HepG2 (cell line): ENCODE measurements at regions not wholly inside any gene's neighbourhood (a gene's known extent, or its start where the extent isn't known, plus 50 kb on each side); places are given as distances from the start of the nearest gene placed in this dataset.

Experiments used
- ATAC-seq: fragments of 200-7000 bp; cut with Tn5 transposase; 3 replicates; pipeline ENCODE4 v1.9.1; 2020; ENCODE audit warnings: mild to moderate bottlenecking, moderate library complexity
- BruUV-seq: library from RNA; stranded (reverse); fragments of 400-500 nt; replicated peaks from 2 replicates; lab custom pipeline; 2021; lab: Mats Ljungman, UMichigan
- CTCF ChIA-PET: fragments of 300-600 bp; formaldehyde crosslinking; extraction: SDS; loops from one replicate; lab custom pipeline; 2021; ENCODE audit warnings: low total read pairs, inconsistent platforms, low intra/inter-chr PET ratio; lab: Yijun Ruan, JAX
- POLR2A ChIA-PET: fragments of 350-600 bp; sonication (Branson Sonifier 250); formaldehyde crosslinking; loops from one replicate; lab custom pipeline; 2020; ENCODE audit warnings: antibody characterized with exemption, inconsistent platforms; lab: Yijun Ruan, JAX
- DNase-seq: peaks from one replicate; pipeline ENCODE4 v3.0.0-alpha.2; 2015; ENCODE audit warnings: low spot score
- FAIRE-seq: peaks from 3 replicates; lab custom pipeline; 2011; peaks lifted over from hg19 to GRCh38; lab: Jason Lieb, UNC
- H2AFZ ChIP-seq: one replicate; pipeline ENCODE4 v1.6.1; 2011; ENCODE audit warnings: low read length, inconsistent platforms
- H3K27ac ChIP-seq: fragments of 300-600 bp; 3 replicates; pipeline ENCODE4 v1.8.0; 2011; ENCODE audit warnings: mixed run types, mild to moderate bottlenecking, mixed read lengths, low read length, inconsistent platforms; ENCODE audit not compliant: insufficient read depth; ENCODE audit errors: extremely low read length
- H3K27me3 ChIP-seq, 2 experiments: fragments of 200-600 bp in 1 of 2; 2 replicates in 1 of 2; 3 replicates in 1 of 2; pipeline versions ENCODE4 v1.6.0 to v1.8.0; 2011; ENCODE audit warnings: low read length in 2 of 2, mild to moderate bottlenecking in 2 of 2, moderate library complexity in 2 of 2, inconsistent platforms in 1 of 2; ENCODE audit not compliant: insufficient read depth in 2 of 2, control insufficient read depth in 1 of 2
- H3K36me3 ChIP-seq, 2 experiments: fragments of 200-600 bp in 1 of 2; replicated peaks in 1 of 2; 2 replicates in 1 of 2; 3 replicates in 1 of 2; pipeline versions ENCODE4 v1.5.1 to v1.8.0; 2011; ENCODE audit warnings: low read length in 2 of 2, inconsistent platforms in 1 of 2; ENCODE audit not compliant: insufficient read depth in 2 of 2, control insufficient read depth in 1 of 2
- H3K4me1 ChIP-seq: 2 replicates; pipeline ENCODE4 v1.5.1; 2012; ENCODE audit warnings: low read length, inconsistent platforms; ENCODE audit not compliant: insufficient read depth
- H3K4me2 ChIP-seq: 2 replicates; pipeline ENCODE4 v1.6.0; 2011; ENCODE audit warnings: low read depth, low read length, inconsistent platforms
- H3K4me3 ChIP-seq, 3 experiments: fragments of 200-600 bp in 1 of 3; sonication (generic), shearing (Covaris generic) in 1 of 3; replicated peaks in 1 of 3; 2 replicates each; pipeline ENCODE4 v1.5.1; 2011 to 2016; ENCODE audit warnings: low read length in 3 of 3, inconsistent platforms in 2 of 3, low read depth in 2 of 3, mild to moderate bottlenecking in 2 of 3, control low read depth in 1 of 3, mixed read lengths in 1 of 3; ENCODE audit not compliant: insufficient read depth in 1 of 3
- H3K79me2 ChIP-seq: one replicate; pipeline ENCODE4 v1.6.1; 2011; ENCODE audit warnings: low read length, inconsistent platforms; ENCODE audit not compliant: insufficient read depth
- H3K9ac ChIP-seq: 2 replicates; pipeline ENCODE4 v1.6.0; 2011; ENCODE audit warnings: mild to moderate bottlenecking, low read depth, low read length, inconsistent platforms; ENCODE audit not compliant: insufficient read depth
- H3K9me3 ChIP-seq: 2 replicates; pipeline ENCODE4 v1.5.1; 2012; ENCODE audit warnings: mild to moderate bottlenecking, low read length
- H4K20me1 ChIP-seq: 2 replicates; pipeline ENCODE4 v1.6.0; 2011; ENCODE audit warnings: inconsistent platforms, mild to moderate bottlenecking, low read length, moderate library complexity; ENCODE audit not compliant: insufficient read depth
- ARNTL ChIP-seq: sonication (generic); formaldehyde crosslinking; IDR thresholded peaks from 2 replicates; pipeline ENCODE4 v1.4.0; 2020; ENCODE audit warnings: mild to moderate bottlenecking, missing genetic modification reagents
- ASH2L ChIP-seq: fragments of 300-600, 200-600 bp; sonication (generic); IDR thresholded peaks from 2 replicates; pipeline ENCODE4 v1.7.0; 2017; ENCODE audit warnings: low read depth, mild to moderate bottlenecking, moderate library complexity, mixed read lengths, low read length; ENCODE audit not compliant: insufficient read length
- ELF1 ChIP-seq: sonication (generic); formaldehyde crosslinking; IDR thresholded peaks from 2 replicates; pipeline ENCODE4 v1.4.0; 2020; ENCODE audit warnings: missing genetic modification reagents
- FOXA3 ChIP-seq: IDR thresholded peaks from 2 replicates; pipeline ENCODE4 v1.6.1; 2016; ENCODE audit warnings: missing genetic modification reagents, missing compliant biosample characterization
- HCFC1 ChIP-seq: fragments of 150-350 bp; IDR thresholded peaks from 2 replicates; pipeline ENCODE4 v1.6.1; 2014; ENCODE audit warnings: low read depth, low read length
- HNF4G ChIP-seq, 2 experiments: sonication (generic) in 1 of 2; formaldehyde crosslinking in 1 of 2; IDR thresholded peaks; 2 replicates each; pipeline versions ENCODE4 v1.4.0 to v1.6.1; 2011 to 2020; ENCODE audit warnings: borderline replicate concordance in 2 of 2, low read depth in 2 of 2, mild to moderate bottlenecking in 2 of 2, low read length in 1 of 2, missing genetic modification reagents in 1 of 2, moderate library complexity in 1 of 2
- IRX3 ChIP-seq: sonication (generic); formaldehyde crosslinking; IDR thresholded peaks from 2 replicates; pipeline ENCODE4 v1.8.1; 2023; ENCODE audit warnings: mild to moderate bottlenecking, low read depth, missing genetic modification reagents, borderline replicate concordance
- KAT8 ChIP-seq: IDR thresholded peaks from 2 replicates; pipeline ENCODE4 v1.6.1; 2016; ENCODE audit warnings: missing genetic modification reagents, missing compliant biosample characterization
- KDM4B ChIP-seq: sonication (generic); formaldehyde crosslinking; IDR thresholded peaks from 2 replicates; pipeline ENCODE4 v1.4.0; 2020; ENCODE audit warnings: missing genetic modification reagents
- MEIS2 ChIP-seq: sonication (generic); formaldehyde crosslinking; IDR thresholded peaks from 2 replicates; pipeline ENCODE4 v1.9.0; 2021; ENCODE audit warnings: mild to moderate bottlenecking, missing genetic modification reagents
- NAIF1 ChIP-seq: sonication (generic); formaldehyde crosslinking; IDR thresholded peaks from 2 replicates; pipeline ENCODE4 v1.5.0; 2020; ENCODE audit warnings: mild to moderate bottlenecking, missing genetic modification reagents, borderline replicate concordance
- PTBP1 ChIP-seq: fragments of 200-400 bp; formaldehyde crosslinking; IDR thresholded peaks from 2 replicates; pipeline ENCODE4 v1.6.1; 2018; ENCODE audit warnings: low read length, low read depth; ENCODE audit not compliant: poor library complexity, severe bottlenecking
- SIN3A ChIP-seq: IDR thresholded peaks from 2 replicates; pipeline ENCODE4 v1.6.1; 2011; ENCODE audit warnings: low read depth, mild to moderate bottlenecking, control low read depth, low read length, borderline replicate concordance
- SP2 ChIP-seq: sonication (generic); formaldehyde crosslinking; IDR thresholded peaks from 2 replicates; pipeline ENCODE4 v1.5.1; 2020; ENCODE audit warnings: mild to moderate bottlenecking, missing genetic modification reagents
- SP5 ChIP-seq: IDR thresholded peaks from 2 replicates; pipeline ENCODE4 v1.6.1; 2016; ENCODE audit warnings: low read depth, borderline replicate concordance
- whole genome bisulfite sequencing: methylation state at CpG from one replicate; pipeline ENCODE4 v1.1.6; 2017; ENCODE audit warnings: low lambda C conversion rate; 5-methylcytosine and 5-hydroxymethylcytosine counted together
- in situ Hi-C: cut with HindIII; loops from 2 replicates; pipeline ENCODE4 v1.10.0; 2017; ENCODE audit warnings: low pct_unique_long_range_greater_than_20kb; ENCODE audit not compliant: extremely low pct_ligation_motif_present
- intact Hi-C: fragments of 100-400 bp; cut with micrococcal nuclease; formaldehyde crosslinking; loops from one replicate; pipeline ENCODE4 v1.10.0; 2022; ENCODE audit not compliant: unreplicated experiment
- TF ChIP-seq, protein P1 (sequence below): sonication (generic); formaldehyde crosslinking; IDR thresholded peaks from 2 replicates; pipeline ENCODE4 v1.8.0; 2022; ENCODE audit warnings: mild to moderate bottlenecking, missing genetic modification reagents, moderate library complexity
- TF ChIP-seq, protein P2 (sequence below): sonication (generic); formaldehyde crosslinking; IDR thresholded peaks from 2 replicates; pipeline ENCODE4 v1.4.0; 2020; ENCODE audit warnings: mild to moderate bottlenecking, missing genetic modification reagents
- TF ChIP-seq, protein P3 (sequence below): sonication (generic); formaldehyde crosslinking; IDR thresholded peaks from 2 replicates; pipeline ENCODE4 v1.4.0; 2020; ENCODE audit warnings: mild to moderate bottlenecking, missing genetic modification reagents
- TF ChIP-seq, protein P4 (sequence below): IDR thresholded peaks from 2 replicates; pipeline ENCODE4 v1.6.1; 2012; ENCODE audit warnings: low read length, improper control_type of control experiment

DNA sequence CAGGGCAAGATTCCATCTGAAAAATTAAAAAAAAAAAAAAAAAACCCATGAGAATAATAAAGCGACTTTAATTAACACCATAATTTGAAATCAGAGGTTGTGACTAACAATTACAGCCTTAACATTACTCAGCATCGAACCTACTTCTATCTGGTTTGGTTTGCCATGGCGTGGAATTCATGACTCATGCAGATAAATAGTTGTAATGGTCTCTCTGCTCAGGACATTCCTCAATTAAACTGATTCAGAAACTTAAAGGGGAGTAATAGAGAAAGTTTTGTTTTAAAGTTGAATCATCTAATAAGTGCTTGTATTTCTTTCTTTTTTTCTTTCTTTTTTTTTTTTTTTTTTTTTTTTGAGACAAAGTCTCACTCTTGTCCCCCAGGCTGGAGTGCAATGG is 135.5 kb downstream of the SPATA31D1 start:
- CTCF ChIA-PET, result no interaction called here
- BruUV-seq, result no TSS peak
- in situ Hi-C loops (no loop called here), intact Hi-C loops (no loop called here)
- ATAC-seq (no peak), DNase-seq (no peak), FAIRE-seq (no peak)
- Histone ChIP-seq H3K9me3 (no peaks in the 10 kb centered on the region), H3K4me3 (no peak overlapping the region), H3K27ac (no peak overlapping the region), H2AFZ (no peak overlapping the region), H3K79me2 (no peaks in the 10 kb centered on the region), H4K20me1 (no peaks in the 10 kb centered on the region), H3K9ac (no peak overlapping the region), H3K36me3 (no peaks in the 10 kb centered on the region), H3K4me2 (no peak overlapping the region), H3K27me3 (no peaks in the 10 kb centered on the region), H3K4me1 (no peaks in the 10 kb centered on the region)
- WGBS, result 28% methylated on average over 3 of the region's 3 CpGs
- POLR2A ChIA-PET, result no interaction called here
- no peak for TF ChIP-seq FOXA3 (CRISPR knock-in tag)
- no peak for TF ChIP-seq KAT8 (CRISPR knock-in tag)
- no peak for TF ChIP-seq HCFC1
- TF ChIP-seq, protein P1, sequence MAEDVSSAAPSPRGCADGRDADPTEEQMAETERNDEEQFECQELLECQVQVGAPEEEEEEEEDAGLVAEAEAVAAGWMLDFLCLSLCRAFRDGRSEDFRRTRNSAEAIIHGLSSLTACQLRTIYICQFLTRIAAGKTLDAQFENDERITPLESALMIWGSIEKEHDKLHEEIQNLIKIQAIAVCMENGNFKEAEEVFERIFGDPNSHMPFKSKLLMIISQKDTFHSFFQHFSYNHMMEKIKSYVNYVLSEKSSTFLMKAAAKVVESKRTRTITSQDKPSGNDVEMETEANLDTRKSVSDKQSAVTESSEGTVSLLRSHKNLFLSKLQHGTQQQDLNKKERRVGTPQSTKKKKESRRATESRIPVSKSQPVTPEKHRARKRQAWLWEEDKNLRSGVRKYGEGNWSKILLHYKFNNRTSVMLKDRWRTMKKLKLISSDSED (CRISPR knock-in tag), result no peak
- TF ChIP-seq SP5 (CRISPR knock-in tag), result no peak
- no peak for TF ChIP-seq IRX3
- no peak for TF ChIP-seq MEIS2 (CRISPR knock-in tag)
- TF ChIP-seq, protein P2, sequence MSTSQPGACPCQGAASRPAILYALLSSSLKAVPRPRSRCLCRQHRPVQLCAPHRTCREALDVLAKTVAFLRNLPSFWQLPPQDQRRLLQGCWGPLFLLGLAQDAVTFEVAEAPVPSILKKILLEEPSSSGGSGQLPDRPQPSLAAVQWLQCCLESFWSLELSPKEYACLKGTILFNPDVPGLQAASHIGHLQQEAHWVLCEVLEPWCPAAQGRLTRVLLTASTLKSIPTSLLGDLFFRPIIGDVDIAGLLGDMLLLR (CRISPR knock-in tag), result no peak
- no peak for TF ChIP-seq NAIF1 (CRISPR knock-in tag)
- TF ChIP-seq HNF4G (IDR thresholded peaks at IDR 0.05; ENCODE audit: borderline replicate concordance, low read depth, low read length), result no peak
- TF ChIP-seq HNF4G (CRISPR knock-in tag; IDR thresholded peaks at IDR 0.05; ENCODE audit: borderline replicate concordance, low read depth), result no peak
- no peak for TF ChIP-seq ELF1
- no peak for TF ChIP-seq PTBP1
- TF ChIP-seq, protein P3, sequence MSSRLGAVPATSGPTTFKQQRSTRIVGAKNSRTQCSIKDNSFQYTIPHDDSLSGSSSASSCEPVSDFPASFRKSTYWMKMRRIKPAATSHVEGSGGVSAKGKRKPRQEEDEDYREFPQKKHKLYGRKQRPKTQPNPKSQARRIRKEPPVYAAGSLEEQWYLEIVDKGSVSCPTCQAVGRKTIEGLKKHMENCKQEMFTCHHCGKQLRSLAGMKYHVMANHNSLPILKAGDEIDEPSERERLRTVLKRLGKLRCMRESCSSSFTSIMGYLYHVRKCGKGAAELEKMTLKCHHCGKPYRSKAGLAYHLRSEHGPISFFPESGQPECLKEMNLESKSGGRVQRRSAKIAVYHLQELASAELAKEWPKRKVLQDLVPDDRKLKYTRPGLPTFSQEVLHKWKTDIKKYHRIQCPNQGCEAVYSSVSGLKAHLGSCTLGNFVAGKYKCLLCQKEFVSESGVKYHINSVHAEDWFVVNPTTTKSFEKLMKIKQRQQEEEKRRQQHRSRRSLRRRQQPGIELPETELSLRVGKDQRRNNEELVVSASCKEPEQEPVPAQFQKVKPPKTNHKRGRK (CRISPR knock-in tag), result no peak
- TF ChIP-seq SIN3A, result no peak
- TF ChIP-seq ARNTL (CRISPR knock-in tag), result no peak
- TF ChIP-seq, protein P4, sequence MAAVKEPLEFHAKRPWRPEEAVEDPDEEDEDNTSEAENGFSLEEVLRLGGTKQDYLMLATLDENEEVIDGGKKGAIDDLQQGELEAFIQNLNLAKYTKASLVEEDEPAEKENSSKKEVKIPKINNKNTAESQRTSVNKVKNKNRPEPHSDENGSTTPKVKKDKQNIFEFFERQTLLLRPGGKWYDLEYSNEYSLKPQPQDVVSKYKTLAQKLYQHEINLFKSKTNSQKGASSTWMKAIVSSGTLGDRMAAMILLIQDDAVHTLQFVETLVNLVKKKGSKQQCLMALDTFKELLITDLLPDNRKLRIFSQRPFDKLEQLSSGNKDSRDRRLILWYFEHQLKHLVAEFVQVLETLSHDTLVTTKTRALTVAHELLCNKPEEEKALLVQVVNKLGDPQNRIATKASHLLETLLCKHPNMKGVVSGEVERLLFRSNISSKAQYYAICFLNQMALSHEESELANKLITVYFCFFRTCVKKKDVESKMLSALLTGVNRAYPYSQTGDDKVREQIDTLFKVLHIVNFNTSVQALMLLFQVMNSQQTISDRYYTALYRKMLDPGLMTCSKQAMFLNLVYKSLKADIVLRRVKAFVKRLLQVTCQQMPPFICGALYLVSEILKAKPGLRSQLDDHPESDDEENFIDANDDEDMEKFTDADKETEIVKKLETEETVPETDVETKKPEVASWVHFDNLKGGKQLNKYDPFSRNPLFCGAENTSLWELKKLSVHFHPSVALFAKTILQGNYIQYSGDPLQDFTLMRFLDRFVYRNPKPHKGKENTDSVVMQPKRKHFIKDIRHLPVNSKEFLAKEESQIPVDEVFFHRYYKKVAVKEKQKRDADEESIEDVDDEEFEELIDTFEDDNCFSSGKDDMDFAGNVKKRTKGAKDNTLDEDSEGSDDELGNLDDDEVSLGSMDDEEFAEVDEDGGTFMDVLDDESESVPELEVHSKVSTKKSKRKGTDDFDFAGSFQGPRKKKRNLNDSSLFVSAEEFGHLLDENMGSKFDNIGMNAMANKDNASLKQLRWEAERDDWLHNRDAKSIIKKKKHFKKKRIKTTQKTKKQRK, result no peak
- TF ChIP-seq ASH2L, result no peak
- TF ChIP-seq SP2 (CRISPR knock-in tag), result no peak
- no peak for TF ChIP-seq KDM4B (CRISPR knock-in tag)
